HEK293 (cell line): ENCODE measurements at regions not wholly inside any gene's neighbourhood (a gene's known extent, or its start where the extent isn't known, plus 50 kb on each side); places are given as distances from the start of the nearest gene placed in this dataset.

Experiments
- CTCF ChIA-PET: fragments of 350-600 bp; formaldehyde crosslinking; extraction: SDS; loops from one replicate; lab custom pipeline; 2021; ENCODE audit warnings: antibody characterized with exemption; lab: Yijun Ruan, JAX
- POLR2A ChIA-PET: fragments of 300-600 bp; formaldehyde crosslinking; extraction: SDS; loops from one replicate; lab custom pipeline; 2020; ENCODE audit warnings: antibody characterized with exemption, inconsistent platforms; lab: Yijun Ruan, JAX
- H3K27ac ChIP-seq: fragments of 200-500 bp; sonication (Bioruptor generic); 2 replicates; pipeline ENCODE4 v1.5.1; 2014; ENCODE audit warnings: low read depth, low read length, control low read depth, inconsistent platforms; ENCODE audit errors: extremely low read depth
- H3K36me3 ChIP-seq, 2 experiments: fragments of 200-500 bp in 1 of 2; sonication (Bioruptor generic) in 1 of 2; 1 replicate in 1 of 2; 2 replicates in 1 of 2; pipeline ENCODE4 v1.5.1; 2014 to 2017; ENCODE audit warnings: inconsistent platforms in 2 of 2, low read length in 2 of 2; ENCODE audit not compliant: control insufficient read depth in 2 of 2, insufficient read depth in 1 of 2
- H3K4me1 ChIP-seq: fragments of 200-500 bp; sonication (Bioruptor generic); 2 replicates; pipeline ENCODE4 v1.5.1; 2014; ENCODE audit warnings: mild to moderate bottlenecking, low read length, inconsistent platforms; ENCODE audit not compliant: control insufficient read depth, insufficient read depth
- H3K4me3 ChIP-seq: 2 replicates; pipeline ENCODE4 v1.5.1; 2011; ENCODE audit warnings: low read depth, mild to moderate bottlenecking, control low read depth, low read length, moderate library complexity
- H3K9me3 ChIP-seq: fragments of 200-500 bp; sonication (Bioruptor generic); 2 replicates; pipeline ENCODE4 v1.5.1; 2014; ENCODE audit warnings: low read depth, low read length, inconsistent platforms; ENCODE audit not compliant: control insufficient read depth, insufficient read depth
- BCL11A ChIP-seq: fragments of 450-650 bp; formaldehyde crosslinking; IDR thresholded peaks from 2 replicates; pipeline ENCODE4 v1.5.1; 2016; ENCODE audit warnings: low read depth, missing biosample characterization, missing genetic modification characterization
- BCL11B ChIP-seq: fragments of 450-650 bp; formaldehyde crosslinking; IDR thresholded peaks from 2 replicates; pipeline ENCODE4 v1.5.1; 2016; ENCODE audit warnings: low read depth, missing biosample characterization, missing genetic modification characterization
- EGR2 ChIP-seq: fragments of 450-650 bp; formaldehyde crosslinking; IDR thresholded peaks from 2 replicates; pipeline ENCODE4 v1.5.1; 2016; ENCODE audit warnings: low read depth, missing biosample characterization, missing genetic modification characterization
- ELK4 ChIP-seq: IDR thresholded peaks from 2 replicates; pipeline ENCODE4 v1.6.1; 2011; ENCODE audit warnings: mild to moderate bottlenecking, low read depth, low read length, borderline replicate concordance
- FEZF1 ChIP-seq: fragments of 450-650 bp; formaldehyde crosslinking; IDR thresholded peaks from 2 replicates; pipeline ENCODE4 v1.5.1; 2016; ENCODE audit warnings: missing biosample characterization, missing genetic modification characterization
- PBX3 ChIP-seq: sonication (generic); formaldehyde crosslinking; IDR thresholded peaks from 2 replicates; pipeline ENCODE4 v1.8.1; 2022; ENCODE audit warnings: mild to moderate bottlenecking, moderate library complexity, missing genetic modification reagents
- PRDM4 ChIP-seq: fragments of 450-650 bp; formaldehyde crosslinking; IDR thresholded peaks from 2 replicates; pipeline ENCODE4 v1.5.1; 2017; ENCODE audit warnings: missing biosample characterization, missing genetic modification characterization
- SALL2 ChIP-seq: fragments of 450-650 bp; formaldehyde crosslinking; IDR thresholded peaks from 2 replicates; pipeline ENCODE4 v1.5.0; 2017; ENCODE audit warnings: missing biosample characterization, mild to moderate bottlenecking, missing genetic modification characterization, borderline replicate concordance
- SETDB1 ChIP-seq: IDR thresholded peaks from one replicate; pipeline ENCODE4 v1.6.1; 2017; ENCODE audit warnings: mild to moderate bottlenecking, low read length, moderate library complexity, mixed read lengths; ENCODE audit not compliant: insufficient read length
- SP3 ChIP-seq: fragments of 450-650 bp; formaldehyde crosslinking; IDR thresholded peaks from 2 replicates; pipeline ENCODE4 v1.5.1; 2016; ENCODE audit warnings: missing biosample characterization, missing genetic modification characterization
- TCF7L2 ChIP-seq: IDR thresholded peaks from 2 replicates; pipeline ENCODE4 v1.6.1; 2011; ENCODE audit warnings: low read depth, mild to moderate bottlenecking, inconsistent platforms, low read length, moderate library complexity, borderline replicate concordance
- YY2 ChIP-seq: fragments of 450-650 bp; formaldehyde crosslinking; IDR thresholded peaks from 2 replicates; pipeline ENCODE4 v1.5.1; 2016; ENCODE audit warnings: missing biosample characterization, missing genetic modification characterization
- ZBTB11 ChIP-seq: fragments of 450-650 bp; formaldehyde crosslinking; conservative IDR thresholded peaks from 2 replicates; pipeline ENCODE4 v1.5.1; 2016; ENCODE audit warnings: low read depth, missing biosample characterization, missing genetic modification characterization
- ZBTB49 ChIP-seq: fragments of 450-650 bp; formaldehyde crosslinking; IDR thresholded peaks from 2 replicates; pipeline ENCODE4 v1.5.1; 2016; ENCODE audit warnings: missing biosample characterization, missing genetic modification characterization, low read depth
- ZFHX2 ChIP-seq: fragments of 450-650 bp; formaldehyde crosslinking; conservative IDR thresholded peaks from 2 replicates; pipeline ENCODE4 v1.5.1; 2016; ENCODE audit warnings: missing biosample characterization, missing genetic modification characterization
- ZNF157 ChIP-seq: fragments of 450-650 bp; formaldehyde crosslinking; IDR thresholded peaks from 2 replicates; pipeline ENCODE4 v1.5.1; 2016; ENCODE audit warnings: missing biosample characterization, missing genetic modification characterization
- ZNF18 ChIP-seq: fragments of 450-650 bp; formaldehyde crosslinking; IDR thresholded peaks from 2 replicates; pipeline ENCODE4 v1.5.1; 2016; ENCODE audit warnings: missing biosample characterization, missing genetic modification characterization
- ZNF248 ChIP-seq: fragments of 450-650 bp; formaldehyde crosslinking; IDR thresholded peaks from 2 replicates; pipeline ENCODE4 v1.5.1; 2017; ENCODE audit warnings: missing biosample characterization, missing genetic modification characterization
- ZNF521 ChIP-seq: fragments of 450-650 bp; formaldehyde crosslinking; IDR thresholded peaks from 2 replicates; pipeline ENCODE4 v1.5.1; 2017; ENCODE audit warnings: missing biosample characterization, mild to moderate bottlenecking, missing genetic modification characterization

- no peak for TF ChIP-seq YY2
- no peak for TF ChIP-seq ZBTB49
Observed at GRCh38 chr17:79537686-79538085, 73.2 kb downstream of the RBFOX3 start (continued).

GRCh38 chr17:79537061-79537460, 73.8 kb downstream of the RBFOX3 start:
- no peak overlapping the region for H3K27ac ChIP-seq
- TF ChIP-seq PRDM4 (tag by site-specific recombination) = no peak
- no peak for TF ChIP-seq PBX3 (CRISPR knock-in tag)
- TF ChIP-seq BCL11A = no peak
- TF ChIP-seq BCL11B (tag by site-specific recombination) = no peak
- no peak for TF ChIP-seq SP3 (tag by site-specific recombination)
- no peak for TF ChIP-seq SALL2
- no peak for TF ChIP-seq ZNF248 (tag by site-specific recombination)
- TF ChIP-seq ZNF157 = no peak
- TF ChIP-seq ELK4 = no peak
- no peak for TF ChIP-seq ZFHX2 (tag by site-specific recombination)
- TF ChIP-seq TCF7L2 = no peak
- TF ChIP-seq ZNF521 (tag by site-specific recombination) = no peak
- no peak for TF ChIP-seq SETDB1
- no peak for TF ChIP-seq ZBTB11 (tag by site-specific recombination)
- no peak for TF ChIP-seq FEZF1 (tag by site-specific recombination)
- TF ChIP-seq ZNF18 (tag by site-specific recombination) = no peak
- no peak for TF ChIP-seq EGR2 (tag by site-specific recombination)
- no peaks in the 10 kb centered on the region for H3K36me3 ChIP-seq
- H3K4me3 ChIP-seq = no peak overlapping the region
- H3K4me1 ChIP-seq = no peaks in the 10 kb centered on the region
- POLR2A ChIA-PET = no interaction called here
- no peaks in the 10 kb centered on the region for H3K9me3 ChIP-seq
- CTCF ChIA-PET = interaction anchor here (0.7 kb wide), 1 partner anchor 1092 kb away, joined by 5 read pairs; no protein-coding TSS in a partner anchor
